GM19035 (cell line): ENCODE measurements at regions not wholly inside any gene's neighbourhood (a gene's known extent, or its start where the extent isn't known, plus 50 kb on each side); places are given as distances from the start of the nearest gene placed in this dataset.
A peak's percentile ranks its signal among the peaks of the same experiment; 100 is the strongest.

ENCODE experiments used
- ATAC-seq: cut with Tn5 transposase; IDR thresholded peaks from one replicate; pipeline ENCODE4 v1.9.1; 2021; ENCODE audit not compliant: unreplicated experiment

DNA sequence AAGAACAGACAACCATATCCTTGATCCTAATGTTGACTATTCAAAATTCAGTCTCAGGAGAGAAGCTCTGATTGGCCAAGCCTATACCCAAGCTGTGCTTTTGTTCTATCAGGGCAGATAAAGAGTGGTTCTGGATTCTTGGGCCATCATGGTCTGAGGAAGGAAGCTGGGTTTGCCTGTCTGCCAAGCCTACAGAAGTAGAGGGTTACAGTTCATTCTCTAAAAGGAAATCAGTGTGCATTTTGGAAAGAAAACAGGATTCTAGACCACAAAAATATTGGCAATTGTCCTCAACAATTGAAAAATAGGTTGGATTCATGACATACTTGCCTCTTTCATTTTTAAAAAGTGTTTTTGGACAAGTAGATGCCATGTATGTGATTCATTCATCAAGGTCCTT lies 145.4 kb upstream of the BMP2 start:
- no peak for ATAC-seq

GRCh38 chr20:6618051-6618450 lies 149.4 kb upstream of the BMP2 start:
- no peak for ATAC-seq

DNA sequence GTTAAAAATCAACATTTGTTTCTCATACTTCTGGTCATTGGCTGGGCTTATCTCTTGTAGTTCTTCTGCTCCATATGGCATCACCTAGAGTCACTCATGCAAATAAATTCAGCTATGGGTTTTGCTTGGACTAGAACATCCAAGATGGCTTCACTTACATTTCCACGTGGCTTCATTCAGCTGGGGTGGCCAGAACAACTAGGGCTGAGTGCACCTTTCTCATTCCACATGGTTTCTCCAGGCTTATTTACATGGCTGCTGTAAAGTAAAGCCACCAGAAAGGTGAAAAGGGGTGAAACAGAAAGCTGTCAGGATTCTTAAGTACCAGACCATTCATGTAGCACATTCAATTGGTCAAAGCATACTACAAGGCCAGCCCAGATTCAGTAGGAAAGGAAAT lies 151.1 kb upstream of the BMP2 start:
- no peak for ATAC-seq

DNA sequence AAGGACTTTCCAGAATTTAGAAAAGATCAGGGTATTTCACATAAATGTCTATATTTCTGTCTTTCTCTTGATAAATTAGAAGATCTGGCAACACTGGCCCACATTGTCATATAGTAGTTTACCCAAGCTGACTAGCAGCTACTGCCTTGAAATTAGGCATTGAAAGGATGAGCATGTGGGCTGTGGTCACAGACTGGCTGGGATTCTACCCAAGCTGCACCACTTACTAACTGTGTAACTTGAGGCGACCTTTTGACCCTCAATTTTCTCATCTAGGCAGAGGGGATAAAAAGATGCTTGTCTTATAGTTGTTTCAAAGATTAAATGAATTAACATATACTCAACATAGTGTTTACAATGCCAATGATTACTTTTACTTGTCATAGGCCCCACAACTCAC lies 152.7 kb upstream of the BMP2 start:
- no peak for ATAC-seq

- no peak for ATAC-seq
Measured at GRCh38 chr20:6613280-6613861, 154.1 kb upstream of the BMP2 start.

- ATAC-seq = no peak
Measured at GRCh38 chr20:6612606-6612923, 154.9 kb upstream of the BMP2 start.

GRCh38 chr20:6611911-6612605 lies 155.4 kb upstream of the BMP2 start:
- no peak for ATAC-seq

DNA sequence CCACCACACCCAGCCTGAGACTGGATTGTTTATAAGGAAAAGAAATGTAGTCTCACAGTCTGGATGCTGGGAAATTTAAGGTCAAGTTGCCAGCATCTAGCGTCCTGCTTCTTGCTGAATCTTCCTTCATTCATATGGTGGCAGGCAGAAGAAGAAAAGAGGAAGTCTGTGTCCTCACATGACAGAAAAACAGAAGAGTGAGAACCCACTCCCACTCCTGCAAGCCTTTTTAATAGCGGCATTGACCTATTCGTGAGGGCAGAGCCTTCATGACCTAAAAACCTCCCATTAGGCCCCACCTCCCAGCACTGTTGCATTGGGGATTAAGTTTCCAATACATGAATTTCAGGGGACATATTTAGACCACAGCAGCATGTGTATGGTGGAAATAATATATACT lies 160.8 kb upstream of the BMP2 start:
- ATAC-seq = no peak

DNA sequence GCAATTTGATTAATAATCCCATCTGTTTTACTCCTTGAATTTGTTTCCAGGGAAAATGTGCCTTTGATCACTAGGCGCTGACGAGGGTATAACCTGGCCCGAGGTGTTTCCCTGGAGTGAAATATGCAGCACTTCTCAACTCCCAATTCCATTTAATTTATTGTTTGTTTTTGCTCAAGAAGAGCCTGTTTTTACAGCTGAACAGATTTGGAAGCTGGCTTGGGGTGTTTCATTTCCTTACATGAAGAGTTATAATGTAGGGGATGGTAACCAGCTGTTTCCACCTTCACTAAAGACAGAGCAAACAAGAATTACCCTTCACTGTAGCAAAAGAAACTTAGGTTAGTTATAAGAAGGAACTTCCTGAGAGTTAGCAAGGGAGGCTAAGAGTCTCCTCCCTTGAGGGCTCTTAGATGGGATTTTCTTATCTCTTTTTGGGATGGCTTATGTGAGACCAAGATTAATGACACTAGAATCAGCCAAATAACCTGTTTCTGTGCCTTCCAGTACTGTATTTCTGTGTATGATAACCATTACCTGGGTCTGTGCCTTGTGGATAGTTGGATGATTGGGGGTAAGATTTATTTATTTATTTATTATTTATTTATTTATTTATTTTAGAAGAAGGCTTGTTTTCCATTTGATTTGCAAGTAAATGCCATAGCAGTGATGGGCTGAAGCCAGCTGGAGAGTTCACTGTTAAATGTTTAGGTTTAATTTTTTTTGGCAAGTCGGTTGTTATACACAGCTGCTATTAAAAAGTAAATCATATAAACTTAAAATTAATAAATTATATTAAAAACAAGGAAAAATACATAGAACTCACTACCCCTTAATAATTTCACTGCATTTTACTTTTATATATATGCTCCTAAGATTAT lies 162.2 kb upstream of the BMP2 start:
- no peak for ATAC-seq

DNA sequence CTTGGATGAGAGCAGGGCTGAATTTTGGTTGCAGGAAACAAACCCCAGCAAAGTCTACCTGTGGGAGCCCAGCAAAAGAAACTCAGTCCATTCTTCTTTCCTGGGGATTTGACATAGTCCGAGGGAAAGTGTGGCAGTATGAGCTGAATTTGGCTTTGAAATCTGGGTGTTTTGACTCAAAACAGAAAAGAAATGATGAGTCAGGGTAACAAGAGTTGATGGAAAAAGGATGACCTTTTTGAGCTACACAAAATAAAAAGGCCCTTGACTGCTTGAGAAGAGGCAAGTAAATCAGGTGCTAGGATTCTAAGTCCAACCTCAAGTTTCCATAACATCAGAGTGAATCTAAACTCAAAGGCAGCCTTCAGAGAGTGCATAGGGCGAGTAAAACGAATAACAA lies 163.3 kb upstream of the BMP2 start:
- no peak for ATAC-seq

- no peak for ATAC-seq
Measured at GRCh38 chr20:6599876-6600735, 167.4 kb upstream of the BMP2 start.

DNA sequence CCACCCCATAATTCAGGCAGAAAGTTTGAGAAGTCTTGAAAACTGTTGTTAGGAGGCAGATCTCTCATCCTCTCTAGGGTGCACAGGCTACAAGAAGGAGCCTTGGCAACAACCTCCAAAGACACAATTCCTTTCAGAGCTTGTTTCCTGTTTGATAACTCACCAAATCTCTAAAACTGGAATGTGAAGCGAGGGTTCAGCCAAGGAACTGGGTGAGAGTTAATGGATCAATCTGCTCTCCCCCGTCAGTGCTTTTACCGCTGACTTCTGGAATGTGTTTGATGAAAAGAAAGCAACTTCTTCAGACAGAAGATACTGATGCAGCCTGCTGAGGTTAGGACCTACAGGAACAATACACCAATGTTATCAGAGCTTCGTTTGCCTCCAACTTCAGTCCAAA lies 171.8 kb upstream of the BMP2 start:
- ATAC-seq = no peak

DNA sequence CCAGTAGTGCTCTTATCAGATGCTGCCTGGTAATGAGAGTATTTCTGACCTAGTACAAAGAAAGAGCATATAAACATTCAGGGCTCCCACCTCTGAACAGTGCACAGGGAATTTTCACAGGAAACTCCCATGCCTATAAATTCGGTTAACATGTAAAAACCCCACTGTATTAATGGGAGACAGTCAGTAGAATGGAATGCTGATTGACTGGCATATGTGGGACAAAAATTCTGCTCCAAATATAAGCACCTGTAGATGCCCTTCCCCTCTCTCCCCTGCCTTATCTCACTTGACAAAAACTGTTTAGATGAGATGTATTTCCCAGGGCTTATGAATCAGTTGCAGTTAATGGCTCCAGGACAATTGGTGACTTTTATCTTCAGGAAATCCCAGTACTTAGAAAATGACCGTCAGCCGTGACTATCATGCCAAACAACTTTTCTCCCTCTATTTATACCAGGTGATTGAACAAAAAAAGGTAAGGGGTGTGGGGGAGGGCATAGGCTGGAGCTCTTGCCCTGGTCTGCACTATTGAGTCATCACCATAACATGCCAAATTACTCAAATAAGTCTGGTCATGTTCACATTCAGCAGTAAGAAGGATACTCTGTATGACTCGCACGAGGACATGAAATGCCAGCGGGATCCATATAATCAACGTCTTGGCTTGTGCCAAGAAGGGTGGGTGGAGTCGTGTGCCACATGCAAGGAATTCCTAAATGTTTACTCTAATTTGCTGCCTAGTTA lies 176.4 kb upstream of the BMP2 start:
- ATAC-seq = no peak

GRCh38 chr20:6588296-6588695 lies 179.2 kb upstream of the BMP2 start:
- no peak for ATAC-seq

DNA sequence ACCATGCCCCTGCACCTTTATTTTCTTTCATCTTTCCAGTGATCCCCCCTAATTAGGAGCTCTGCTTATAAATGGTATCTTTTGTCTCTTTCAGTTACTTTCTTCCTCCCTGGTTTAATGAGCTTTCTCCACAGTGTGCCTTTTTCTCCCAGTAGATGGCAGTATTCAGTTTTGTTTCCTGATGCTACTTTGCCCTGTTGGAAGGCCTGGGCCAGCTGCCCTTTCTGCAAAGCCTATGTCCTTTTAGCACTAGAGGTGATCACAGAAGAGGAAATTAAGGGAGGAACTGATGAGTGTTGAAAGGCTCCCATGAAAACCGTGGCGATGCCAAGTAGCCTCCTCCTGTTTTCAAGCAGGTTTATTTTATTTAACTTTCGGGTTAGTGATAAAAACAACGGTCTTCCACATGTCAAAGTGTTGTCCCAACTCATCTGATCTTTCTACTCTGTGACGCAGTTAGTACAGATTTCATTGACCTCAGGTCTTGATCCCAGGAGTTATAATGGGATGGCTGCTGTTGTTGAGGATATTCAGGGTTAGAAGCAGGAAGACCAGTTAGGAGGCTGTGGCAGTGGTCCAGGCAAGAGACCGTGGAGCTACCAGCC lies 184.2 kb upstream of the BMP2 start:
- peak; percentile 81 for ATAC-seq

GRCh38 chr20:6582449-6582848 lies 185.0 kb upstream of the BMP2 start:
- no peak for ATAC-seq

DNA sequence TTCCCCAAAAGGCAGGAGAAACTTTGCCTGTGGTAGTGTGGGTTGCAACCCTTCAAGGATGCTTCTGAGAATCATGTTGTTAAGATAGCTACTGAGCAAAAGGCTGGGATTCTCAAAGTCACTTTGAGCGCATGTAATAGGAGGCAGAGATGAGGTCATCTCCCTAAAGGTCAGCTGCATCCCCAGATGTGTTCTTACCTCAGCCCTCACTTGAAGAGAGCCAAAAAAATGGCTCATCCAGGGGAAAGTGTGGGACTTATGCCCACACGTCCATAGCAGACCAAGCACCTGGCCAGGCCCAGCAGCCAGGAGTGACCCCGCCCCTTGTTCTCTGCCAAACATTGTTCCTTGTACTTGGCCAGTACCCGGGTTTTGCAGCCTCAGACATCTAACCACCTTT lies 187.0 kb upstream of the BMP2 start:
- no peak for ATAC-seq

DNA sequence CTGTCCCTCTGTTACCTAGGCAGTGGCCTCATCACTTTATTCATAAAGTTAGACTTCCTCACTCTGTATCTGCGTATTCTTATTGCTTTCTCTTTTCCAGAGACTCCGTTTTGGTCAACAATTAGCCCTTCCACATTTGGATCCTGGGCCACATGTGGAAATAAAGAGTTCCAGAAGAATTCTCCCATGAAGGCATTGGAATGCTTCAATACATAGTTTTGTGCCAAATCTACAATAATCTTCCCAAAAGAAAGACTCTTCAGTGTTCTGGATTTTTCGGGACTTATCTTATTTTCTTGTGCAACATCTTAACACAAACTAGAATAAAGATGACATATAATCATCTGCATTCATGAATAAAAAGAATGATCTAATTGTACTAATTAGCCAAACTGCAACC lies 187.7 kb upstream of the BMP2 start:
- ATAC-seq = no peak

DNA sequence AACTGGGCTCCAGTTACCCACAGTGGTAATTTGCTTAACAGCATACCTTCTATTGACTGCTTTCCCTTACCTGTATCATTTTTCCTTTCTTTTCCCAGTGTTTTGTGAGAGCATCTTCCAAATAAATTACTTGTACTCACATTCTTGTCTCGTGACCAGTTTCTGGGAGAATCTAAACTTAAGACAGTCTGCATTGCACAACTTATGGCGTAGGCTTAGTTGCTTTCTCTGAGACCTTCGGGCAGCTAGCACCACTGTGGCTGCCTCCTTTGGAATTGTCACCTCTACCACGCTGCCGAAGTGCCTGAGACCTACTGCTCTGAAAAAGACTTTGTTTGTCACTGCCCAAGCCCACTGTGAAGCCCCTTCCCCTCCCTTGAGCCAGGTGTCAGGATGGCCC lies 188.1 kb upstream of the BMP2 start:
- ATAC-seq = no peak

- ATAC-seq = no peak
Measured at GRCh38 chr20:6577451-6577850, 190.0 kb upstream of the BMP2 start.
